Right cardiac atrium (tissue), 5 donors: ENCODE measurements at regions not wholly inside any gene's neighbourhood (a gene's known extent, or its start where the extent isn't known, plus 50 kb on each side); places are given as distances from the start of the nearest gene placed in this dataset.
A peak's percentile ranks its signal among the peaks of the same experiment; 100 is the strongest.

ENCODE experiments used
- ATAC-seq, 2 donors: fragments of 200-7000 bp; cut with Tn5 transposase; one replicate each; pipeline versions ENCODE4 v1.8.0 to v1.9.1; 2020; ENCODE audit warnings: moderate library complexity in 2 of 2, mild to moderate bottlenecking in 1 of 2
- DNase-seq, 3 donors: peaks; one replicate each; pipeline ENCODE4 v3.0.0-alpha.2; 2020
- H3K27ac ChIP-seq: one replicate; pipeline ENCODE4 v1.5.1; 2013; ENCODE audit warnings: mild to moderate bottlenecking, low read length, control low read depth, moderate library complexity
- H3K27me3 ChIP-seq: one replicate; pipeline ENCODE4 v1.6.1; 2013; ENCODE audit not compliant: control insufficient read depth, insufficient read depth
- H3K4me1 ChIP-seq: one replicate; pipeline ENCODE4 v1.6.1; 2013; ENCODE audit warnings: low read length; ENCODE audit not compliant: control insufficient read depth, insufficient read depth
- H3K4me3 ChIP-seq: one replicate; pipeline ENCODE4 v1.5.1; 2013; ENCODE audit warnings: low read length, control low read depth
- H3K9me3 ChIP-seq: one replicate; pipeline ENCODE4 v1.6.1; 2013; ENCODE audit warnings: low read length; ENCODE audit not compliant: control insufficient read depth
- WGBS: extraction: QIAGEN DNeasy Blood & Tissue Kit; methylation state at CpG from one replicate; pipeline ENCODE4 v1.1.7; 2013; 5-methylcytosine and 5-hydroxymethylcytosine counted together
- intact Hi-C, 4 donors: fragments of 100-400 bp; cut with DNase I; formaldehyde crosslinking; loops; one replicate each; pipeline versions ENCODE4 v1.11.0 to v1.14.0; 2022 to 2023
- donor health status: healthy with polysubstance abuse.
- donor health status: DM: no; HTN: yes; CAD: no.
- donor health status: DM: no; HTN: no; CAD: no.
- donor health status: DM: no; HTN: yes; CAD: no; lungs with severe emphysema.
- donor health status: DM: yes; HTN: yes; CAD: no.

DNA sequence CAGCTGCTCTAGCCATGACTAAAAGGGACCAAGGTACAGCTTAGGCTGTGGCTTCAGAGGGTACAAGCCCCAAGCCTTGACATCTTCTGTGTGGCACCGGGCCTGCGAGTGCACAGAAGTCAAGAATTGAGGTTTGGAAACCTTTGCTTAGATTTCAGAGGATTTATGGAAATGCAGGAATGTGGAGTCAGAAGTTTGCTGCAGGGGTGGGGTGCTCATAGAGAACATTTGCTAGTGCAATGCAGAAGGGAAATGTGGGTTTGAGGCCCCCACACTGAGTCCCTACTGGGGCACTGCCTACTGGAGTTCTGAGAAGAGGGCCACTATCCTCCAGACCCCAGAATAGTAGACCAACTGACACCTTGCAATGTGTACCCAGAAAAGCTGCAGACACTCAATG lies 624.9 kb upstream of the FTMT start:
- H3K9me3 ChIP-seq = no peaks in the 10 kb centered on the region
- H3K4me3 ChIP-seq = no peak overlapping the region
- intact Hi-C loops = no loop called here
- no peak overlapping the region for H3K27ac ChIP-seq
- WGBS = 39% methylated on average over 2 of the region's 2 CpGs
- H3K4me1 ChIP-seq = no peaks in the 10 kb centered on the region
- no peak for ATAC-seq
- peak in 1 of 3 donors; percentile 12 for DNase-seq
- no peaks in the 10 kb centered on the region for H3K27me3 ChIP-seq

DNA sequence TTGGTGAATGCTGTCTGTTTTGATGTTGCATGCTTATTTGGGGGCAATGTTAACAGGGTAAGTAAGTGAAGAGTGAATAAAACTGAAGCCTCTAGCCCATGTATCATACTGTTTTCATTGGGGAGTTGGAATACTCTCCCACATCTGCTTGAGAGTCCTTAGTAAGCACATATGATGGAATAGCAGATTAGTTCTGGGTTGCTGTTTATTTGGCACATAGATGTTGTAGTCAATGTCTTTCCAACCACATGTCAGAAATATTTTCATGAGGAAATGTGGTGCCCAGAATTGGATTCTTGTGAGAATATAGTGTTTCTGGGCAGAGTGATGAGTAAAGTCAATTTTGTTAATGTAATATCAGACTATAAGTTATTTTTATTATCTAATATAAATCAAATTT lies 611.7 kb upstream of the FTMT start:
- DNase-seq = no peak
- intact Hi-C loops = no loop called here
- Histone ChIP-seq H3K27ac (no peak overlapping the region), H3K27me3 (no peaks in the 10 kb centered on the region), H3K9me3 (no peaks in the 10 kb centered on the region), H3K4me3 (no peak overlapping the region), H3K4me1 (no peaks in the 10 kb centered on the region)
- no peak for ATAC-seq

DNA sequence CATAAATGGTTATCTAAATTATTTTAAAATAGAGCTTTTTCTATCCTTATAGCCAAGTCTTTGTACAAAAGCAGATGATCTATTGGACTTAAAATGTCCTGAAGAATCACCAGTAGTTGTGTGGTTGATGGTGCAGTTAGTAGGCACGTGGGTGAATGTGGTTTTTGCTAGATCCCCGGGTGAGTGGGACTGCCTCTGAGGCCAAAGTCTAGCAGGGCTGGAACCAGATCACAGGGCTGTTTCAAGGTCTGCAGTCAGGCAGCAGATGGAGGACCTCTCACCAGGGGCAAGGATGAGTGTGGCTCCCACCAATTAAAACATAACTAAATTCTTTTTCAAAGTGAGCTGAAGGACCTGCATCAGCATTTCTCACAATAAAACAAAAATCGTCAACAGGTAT lies 604.7 kb upstream of the FTMT start:
- intact Hi-C loops = no loop called here
- Histone ChIP-seq H3K4me1 (no peaks in the 10 kb centered on the region), H3K27me3 (no peaks in the 10 kb centered on the region), H3K9me3 (no peaks in the 10 kb centered on the region), H3K27ac (no peak overlapping the region), H3K4me3 (no peak overlapping the region)
- DNase-seq = no peak
- 66% methylated on average over 3 of the region's 3 CpGs for WGBS
- ATAC-seq = no peak

DNA sequence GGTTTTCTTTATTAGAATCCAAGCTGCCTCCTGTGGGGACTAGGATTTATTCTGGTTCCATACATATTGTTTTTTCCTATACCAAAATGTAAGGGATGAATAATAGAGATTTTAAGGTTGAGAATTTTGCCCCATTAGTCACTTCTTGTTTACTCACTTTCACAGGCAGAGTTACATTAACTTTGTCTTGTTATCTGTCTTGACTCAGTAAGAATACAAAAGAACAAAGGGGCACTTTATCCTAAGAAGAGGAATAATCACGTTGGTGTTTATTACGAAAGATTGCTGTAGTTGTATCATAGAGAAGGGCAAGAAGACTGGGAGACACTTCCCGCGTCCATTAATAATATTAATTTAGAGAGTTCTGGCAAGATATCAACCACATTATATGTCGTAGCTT lies 599.7 kb upstream of the FTMT start:
- ATAC-seq (no peak), DNase-seq (no peak)
- WGBS = 72% methylated on average over 5 of the region's 5 CpGs
- intact Hi-C loops = no loop called here
- Histone ChIP-seq H3K9me3 (no peaks in the 10 kb centered on the region), H3K27ac (no peak overlapping the region), H3K27me3 (no peaks in the 10 kb centered on the region), H3K4me3 (no peak overlapping the region), H3K4me1 (no peaks in the 10 kb centered on the region)

DNA sequence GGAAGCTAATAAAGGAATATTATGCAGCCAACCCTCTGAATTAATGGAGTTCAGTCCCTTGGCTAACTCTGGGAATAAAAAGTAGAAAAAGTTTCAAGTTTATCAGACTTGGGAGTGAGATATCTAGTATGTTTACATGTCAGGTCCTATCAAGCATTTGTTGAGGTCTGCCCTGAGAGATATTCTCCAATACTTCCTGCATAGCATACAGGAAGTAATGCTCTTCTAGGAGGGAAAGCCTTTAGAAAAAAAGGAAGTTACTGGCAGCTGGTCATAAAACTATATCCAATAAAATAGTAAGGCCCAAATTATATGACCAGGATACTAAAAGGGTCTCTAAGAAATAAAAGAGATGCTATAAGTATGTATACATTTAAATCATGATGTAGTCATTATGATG lies 594.1 kb upstream of the FTMT start:
- DNase-seq (no peak), ATAC-seq (no peak)
- no peaks in the 10 kb centered on the region for H3K9me3 ChIP-seq
- H3K4me1 ChIP-seq = no peaks in the 10 kb centered on the region
- no peak overlapping the region for H3K4me3 ChIP-seq
- no peak overlapping the region for H3K27ac ChIP-seq
- no peaks in the 10 kb centered on the region for H3K27me3 ChIP-seq
- intact Hi-C loops = no loop called here

DNA sequence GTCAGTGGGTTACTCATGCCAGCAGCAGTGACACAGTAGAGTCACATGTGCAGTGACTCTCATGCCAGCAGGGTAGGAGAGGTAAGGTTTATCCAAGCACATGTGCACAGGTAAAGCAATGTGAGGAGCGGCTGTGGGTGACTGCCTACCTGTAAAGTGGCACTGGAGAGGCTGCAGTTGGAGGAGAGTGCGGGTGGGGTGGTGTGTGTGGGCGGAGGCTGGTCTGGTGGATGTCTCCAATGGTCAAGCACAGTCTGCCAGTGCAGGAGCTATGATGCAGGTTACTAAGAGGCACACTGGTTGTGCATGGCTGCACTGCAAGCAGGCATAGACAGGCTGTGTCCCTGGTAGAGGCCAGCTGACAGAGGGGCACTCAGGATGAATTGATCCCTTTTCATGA lies 588.2 kb upstream of the FTMT start:
- Histone ChIP-seq H3K27ac (no peak overlapping the region), H3K9me3 (no peaks in the 10 kb centered on the region), H3K27me3 (no peaks in the 10 kb centered on the region), H3K4me3 (no peak overlapping the region), H3K4me1 (no peaks in the 10 kb centered on the region)
- ATAC-seq (no peak), DNase-seq (no peak)
- intact Hi-C loops = no loop called here
- WGBS = 79% methylated on average over 3 of the region's 3 CpGs

DNA sequence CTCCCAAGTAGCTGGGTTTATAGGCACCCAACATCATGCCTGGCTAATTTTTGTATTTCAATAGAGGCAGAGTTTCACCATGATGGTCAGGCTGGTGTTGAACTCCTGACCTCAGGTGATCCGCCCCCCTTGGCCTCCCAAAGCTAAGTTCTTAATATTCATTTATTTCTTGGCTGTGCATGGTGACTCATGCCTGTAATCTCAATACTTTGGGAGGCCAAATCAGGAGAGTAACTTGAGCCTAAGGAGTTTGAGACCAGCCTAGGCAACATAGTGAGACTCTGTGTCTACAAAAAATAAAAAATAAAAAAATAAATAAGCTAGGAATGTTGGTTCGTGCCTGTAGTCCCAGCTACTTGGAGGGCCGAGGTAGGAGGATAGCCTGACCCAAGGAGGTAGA lies 587.1 kb upstream of the FTMT start:
- 63% methylated on average over 3 of the region's 3 CpGs for WGBS
- ATAC-seq (no peak), DNase-seq (no peak)
- no peaks in the 10 kb centered on the region for H3K4me1 ChIP-seq
- intact Hi-C loops = no loop called here
- no peaks in the 10 kb centered on the region for H3K9me3 ChIP-seq
- no peak overlapping the region for H3K27ac ChIP-seq
- no peak overlapping the region for H3K4me3 ChIP-seq
- no peaks in the 10 kb centered on the region for H3K27me3 ChIP-seq

DNA sequence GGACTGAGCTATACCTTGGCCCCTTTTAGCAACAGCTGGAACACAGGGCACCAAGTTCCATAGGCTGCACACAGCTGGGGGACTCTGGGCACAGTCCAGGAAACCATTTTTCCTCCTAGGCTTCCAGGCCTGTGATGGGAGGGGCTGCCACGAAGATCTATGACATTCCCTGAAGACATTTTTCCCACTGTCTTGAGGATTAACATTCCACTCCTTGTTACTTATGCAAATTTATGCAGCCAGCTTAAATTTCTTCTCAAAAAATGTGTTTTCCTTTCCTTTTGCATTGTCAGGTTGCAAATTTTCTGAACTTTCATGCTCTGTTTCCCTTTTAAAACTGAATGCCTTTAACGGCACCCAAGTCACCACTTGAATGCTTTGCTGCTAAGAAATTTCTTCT lies 580.1 kb upstream of the FTMT start:
- no peak for DNase-seq
- H3K27me3 ChIP-seq = no peaks in the 10 kb centered on the region
- intact Hi-C loops = no loop called here
- H3K4me3 ChIP-seq = no peak overlapping the region
- H3K4me1 ChIP-seq = no peaks in the 10 kb centered on the region
- H3K9me3 ChIP-seq = no peaks in the 10 kb centered on the region
- no peak for ATAC-seq
- WGBS = 72% methylated on average over 2 of the region's 2 CpGs
- no peak overlapping the region for H3K27ac ChIP-seq

DNA sequence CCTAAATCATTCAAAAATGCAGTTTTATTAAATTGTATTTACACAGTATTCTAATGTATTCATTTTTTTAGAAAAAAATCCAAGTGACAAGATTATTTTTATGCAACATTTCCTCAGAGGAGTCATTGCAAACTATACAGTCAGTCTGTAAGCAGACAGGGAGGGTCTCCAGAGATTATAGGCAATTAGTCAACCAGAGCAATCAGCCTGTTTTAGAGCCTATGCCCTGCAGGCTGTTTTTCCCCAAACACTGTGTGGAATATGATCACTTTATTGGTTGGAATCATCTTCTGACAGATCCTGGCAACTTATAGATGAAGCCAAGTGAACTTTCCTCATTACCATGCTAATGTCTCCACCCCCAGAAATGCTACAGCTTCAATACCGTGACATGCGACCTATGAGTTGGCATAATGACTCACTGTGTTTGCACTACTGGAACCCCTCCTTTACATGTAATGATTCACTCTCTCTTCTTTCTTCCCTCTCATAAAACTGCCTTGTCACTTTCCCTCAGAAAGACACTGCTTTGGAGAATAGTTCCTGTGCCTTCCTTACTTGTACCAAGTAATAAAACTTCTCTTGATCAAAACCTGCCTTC lies 577.7 kb upstream of the FTMT start:
- Histone ChIP-seq H3K27ac (no peak overlapping the region), H3K4me1 (no peaks in the 10 kb centered on the region), H3K27me3 (no peaks in the 10 kb centered on the region), H3K9me3 (no peaks in the 10 kb centered on the region), H3K4me3 (no peak overlapping the region)
- WGBS = 54% methylated on average over 2 of the region's 2 CpGs
- intact Hi-C loops = no loop called here
- DNase-seq = no peak
- ATAC-seq = no peak

DNA sequence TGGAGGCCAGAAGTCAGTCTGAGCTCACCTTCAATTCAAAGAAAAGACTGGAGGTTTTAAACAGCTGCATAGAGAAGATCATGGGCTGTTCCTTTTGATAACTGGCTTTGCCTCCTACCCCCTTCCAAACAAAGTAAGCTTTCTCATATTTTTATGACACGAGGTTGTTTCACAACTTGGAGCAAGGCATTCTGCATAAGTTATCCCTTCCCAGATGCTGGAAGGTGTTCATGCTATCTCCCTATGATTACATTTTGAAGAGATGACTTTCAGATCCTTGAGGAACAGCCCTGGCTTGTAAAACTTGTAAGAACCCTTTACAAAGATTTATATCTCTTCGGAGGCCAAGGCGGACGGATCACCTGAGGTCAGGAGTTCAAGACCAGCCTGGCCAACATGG lies 571.9 kb upstream of the FTMT start:
- intact Hi-C loops = no loop called here
- H3K27me3 ChIP-seq = no peaks in the 10 kb centered on the region
- H3K9me3 ChIP-seq = no peaks in the 10 kb centered on the region
- H3K4me1 ChIP-seq = no peaks in the 10 kb centered on the region
- 88% methylated on average over 4 of the region's 4 CpGs for WGBS
- H3K4me3 ChIP-seq = no peak overlapping the region
- no peak for ATAC-seq
- no peak for DNase-seq
- no peak overlapping the region for H3K27ac ChIP-seq

DNA sequence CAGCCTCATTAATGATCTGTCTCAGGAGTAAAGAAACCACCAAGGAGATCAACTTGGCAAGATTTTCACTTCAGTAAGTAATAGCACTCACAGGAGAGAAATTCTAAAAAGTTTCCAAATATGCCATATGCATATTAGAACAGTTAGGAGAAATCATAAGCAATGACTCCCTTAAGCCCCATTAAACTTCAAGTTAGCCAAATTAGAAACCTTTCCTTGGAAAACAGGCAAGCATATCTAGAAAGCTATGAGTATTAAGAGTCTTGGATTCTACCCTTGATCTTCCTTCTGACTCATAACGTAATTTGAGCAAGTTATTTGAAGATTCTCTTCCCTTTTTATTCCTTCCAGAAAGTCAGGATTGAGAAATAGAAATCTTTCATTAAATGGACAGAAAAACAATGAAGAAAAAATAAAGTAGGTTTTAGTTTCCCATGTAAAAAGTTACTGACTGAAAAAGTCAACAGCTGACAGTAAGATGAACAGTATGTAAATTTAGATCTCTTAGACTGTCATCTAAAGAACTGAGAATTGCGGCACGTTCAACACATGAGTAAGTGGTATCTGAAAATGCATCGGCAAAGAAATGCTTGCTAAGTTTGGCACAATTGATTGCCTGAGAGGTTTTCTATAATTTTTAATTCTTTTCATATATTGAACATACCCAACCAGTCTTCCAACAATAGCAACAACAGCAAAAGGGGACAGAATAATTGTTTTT lies 565.7 kb upstream of the FTMT start:
- WGBS = 70% methylated on average over 4 of the region's 4 CpGs
- no peaks in the 10 kb centered on the region for H3K9me3 ChIP-seq
- no peaks in the 10 kb centered on the region for H3K4me1 ChIP-seq
- intact Hi-C loops = no loop called here
- H3K27ac ChIP-seq = no peak overlapping the region
- ATAC-seq (no peak), DNase-seq (no peak)
- H3K27me3 ChIP-seq = no peaks in the 10 kb centered on the region
- no peak overlapping the region for H3K4me3 ChIP-seq

DNA sequence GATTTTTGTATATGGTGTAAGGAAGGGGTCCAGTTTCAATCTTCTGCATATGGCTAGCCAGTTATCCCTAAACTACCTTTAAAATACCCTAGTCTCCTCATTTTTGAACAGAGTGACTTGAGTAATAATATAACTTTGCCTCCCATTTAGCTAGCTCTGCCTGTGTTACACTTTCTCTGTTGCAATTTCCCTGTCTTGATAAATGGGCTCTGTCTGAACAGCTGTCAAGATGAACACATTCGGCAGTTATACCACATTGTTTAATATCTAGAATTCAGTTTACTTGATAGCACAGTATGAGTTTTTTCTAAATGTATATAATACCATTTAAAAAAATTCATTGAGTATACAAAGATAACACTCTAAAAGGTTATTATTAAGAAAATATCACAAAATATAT lies 562.9 kb upstream of the FTMT start:
- H3K27ac ChIP-seq = no peak overlapping the region
- WGBS = 66% methylated on average over 1 of the region's 1 CpG
- no peaks in the 10 kb centered on the region for H3K27me3 ChIP-seq
- no peaks in the 10 kb centered on the region for H3K4me1 ChIP-seq
- no peak overlapping the region for H3K4me3 ChIP-seq
- ATAC-seq (no peak), DNase-seq (no peak)
- H3K9me3 ChIP-seq = no peaks in the 10 kb centered on the region
- intact Hi-C loops = no loop called here
